NCI-H460 (cell line): ENCODE measurements at regions not wholly inside any gene's neighbourhood (a gene's known extent, or its start where the extent isn't known, plus 50 kb on each side); places are given as distances from the start of the nearest gene placed in this dataset.
"Not testable (repeated sequence)": the region's sequence is repeated elsewhere in the genome, so short reads cannot be mapped to it uniquely, and the experiment has no call there.

ENCODE experiments used
- DNase-seq: peaks from one replicate; pipeline ENCODE4 v3.0.0-alpha.2; 2016; ENCODE audit warnings: low read depth; ENCODE audit errors: extremely low read depth

DNA sequence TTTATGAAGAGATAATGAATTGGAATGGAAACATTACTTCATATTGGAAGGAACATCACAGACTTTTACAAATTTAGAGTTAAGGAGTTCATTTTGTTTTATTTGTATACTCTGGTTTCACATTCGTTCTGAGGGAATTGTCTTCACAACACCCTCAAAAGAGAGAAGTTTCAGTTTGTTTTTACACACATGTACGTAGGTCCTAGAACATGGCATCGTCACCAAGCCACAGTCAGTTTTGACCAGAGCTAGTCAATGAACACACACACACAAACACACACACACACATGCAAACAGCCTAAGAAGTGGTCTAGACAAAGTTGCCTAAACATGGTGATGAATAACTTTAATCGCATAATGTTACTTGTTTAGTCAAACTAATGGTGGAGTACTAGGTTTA is 427.9 kb upstream of the BCHE start:
- DNase-seq = no peak

DNA sequence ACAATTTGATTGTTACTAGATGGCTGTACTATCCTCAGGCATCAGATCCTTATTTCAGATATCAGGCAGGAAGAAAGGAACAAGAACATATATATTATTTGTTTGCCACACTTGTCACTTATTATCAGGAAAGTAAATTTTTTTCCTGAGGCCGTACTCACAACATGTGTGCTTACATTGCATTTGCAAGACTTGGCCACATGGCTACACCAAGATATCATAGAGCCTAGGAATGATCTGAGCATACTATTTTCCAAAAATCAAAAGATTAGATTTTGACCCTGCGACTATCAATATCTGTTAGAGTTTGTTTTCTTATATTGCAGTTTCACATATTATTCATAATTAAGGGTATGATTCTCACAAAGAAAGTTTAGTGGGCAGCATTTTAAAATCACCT is 426.2 kb upstream of the BCHE start:
- DNase-seq = no peak

DNA sequence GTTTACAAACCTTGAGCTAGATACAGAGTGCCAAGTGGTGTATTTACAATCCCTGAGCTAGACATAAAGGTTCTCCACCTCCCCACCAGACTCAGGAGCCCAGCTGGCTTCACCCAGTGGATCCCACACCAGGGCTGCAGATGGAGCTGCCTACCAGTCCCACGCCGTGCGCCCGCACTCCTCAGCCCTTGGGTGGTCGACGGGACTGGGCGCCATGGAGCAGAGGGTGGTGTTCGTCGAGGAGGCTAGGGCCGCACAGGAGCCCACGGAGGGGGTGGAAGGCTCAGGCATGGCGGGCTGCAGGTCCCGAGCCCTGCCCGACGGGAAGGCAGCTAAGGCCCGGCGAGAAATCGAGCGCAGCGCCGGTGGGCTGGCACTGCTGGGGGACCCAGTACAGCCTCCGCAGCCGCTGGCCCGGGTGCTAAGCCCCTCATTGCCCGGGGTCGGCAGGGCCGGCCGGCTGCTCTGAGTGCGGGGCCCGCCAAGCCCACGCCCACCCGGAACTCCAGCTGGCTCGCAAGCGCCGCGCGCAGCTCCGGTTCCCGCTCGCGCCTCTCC is 421.1 kb upstream of the BCHE start:
- not testable (repeated sequence) for DNase-seq

DNA sequence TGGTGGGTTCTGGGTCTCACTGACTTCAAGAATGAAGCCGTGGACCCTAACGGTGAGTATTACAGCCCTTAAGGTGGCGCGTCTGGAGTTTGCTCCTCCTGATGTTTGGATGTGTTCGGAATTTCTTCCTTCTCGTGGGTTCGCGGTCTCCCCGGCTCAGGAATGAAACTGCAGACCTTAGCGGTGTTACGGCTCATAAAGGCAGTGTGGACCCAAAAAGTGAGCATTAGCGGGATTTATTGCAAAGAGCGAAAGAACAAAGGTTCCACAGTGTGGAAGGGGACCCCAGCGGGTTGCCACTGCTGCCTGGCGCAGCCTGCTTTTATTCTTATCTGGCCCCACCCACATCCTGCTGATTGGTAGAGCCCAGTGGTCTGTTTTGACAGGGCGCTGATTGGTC is 420.5 kb upstream of the BCHE start:
- no peak for DNase-seq

DNA sequence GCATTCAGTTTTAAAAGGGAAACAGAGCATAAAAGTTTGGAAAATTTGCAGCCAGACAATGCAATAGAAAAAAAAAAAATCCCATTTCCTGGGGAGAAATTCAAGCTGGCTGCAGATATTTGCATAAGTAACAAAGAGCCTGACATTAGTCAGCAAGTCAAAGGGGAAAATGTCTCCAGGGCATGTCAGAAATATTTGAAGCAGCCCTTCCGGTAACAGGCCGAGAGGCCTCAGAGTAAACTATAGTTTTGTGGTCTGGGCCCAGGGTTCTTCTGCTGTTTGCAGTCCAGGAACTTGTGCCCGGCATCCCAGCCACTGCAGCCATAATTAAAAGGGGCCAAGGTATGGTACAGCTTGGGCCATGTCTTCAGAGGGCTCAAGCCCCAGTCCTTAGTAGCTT is 411.6 kb upstream of the BCHE start:
- DNase-seq = no peak

DNA sequence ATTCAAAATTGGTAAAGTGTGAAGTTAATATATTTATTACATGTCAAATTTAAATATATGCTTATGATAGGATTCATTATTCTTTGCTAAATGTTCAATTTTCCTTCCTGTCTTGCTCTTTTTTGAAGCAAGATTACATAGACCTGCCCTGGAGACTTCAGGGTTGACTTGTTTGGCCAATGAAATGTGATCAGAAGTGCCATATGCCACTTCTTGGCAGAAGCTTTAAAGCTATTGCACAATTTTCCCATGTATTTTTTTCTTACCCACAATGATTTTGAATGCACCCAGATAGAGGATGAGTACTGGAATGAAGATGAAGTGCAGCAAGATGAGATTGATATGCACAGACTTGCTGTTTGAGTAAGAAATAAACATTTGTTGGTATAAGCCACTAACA is 406.3 kb upstream of the BCHE start:
- no peak for DNase-seq

DNA sequence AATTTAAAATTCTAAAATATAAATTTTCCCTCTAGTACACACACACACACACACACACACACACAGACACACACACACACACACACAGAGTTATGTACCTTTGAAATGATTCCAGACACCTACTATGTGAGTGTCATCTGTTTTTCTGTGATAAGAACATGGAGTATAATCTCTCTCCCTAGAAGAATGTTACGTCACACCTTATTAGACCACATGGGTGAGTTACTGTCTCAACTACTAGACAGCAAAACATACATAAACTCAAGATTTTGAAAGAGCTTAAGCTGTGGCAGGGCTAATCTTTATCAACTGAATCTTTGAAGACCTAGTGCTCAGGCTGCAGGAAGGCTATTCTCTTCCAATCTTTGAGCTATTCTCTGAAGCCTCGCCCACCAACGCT is 385.9 kb upstream of the BCHE start:
- DNase-seq = no peak

DNA sequence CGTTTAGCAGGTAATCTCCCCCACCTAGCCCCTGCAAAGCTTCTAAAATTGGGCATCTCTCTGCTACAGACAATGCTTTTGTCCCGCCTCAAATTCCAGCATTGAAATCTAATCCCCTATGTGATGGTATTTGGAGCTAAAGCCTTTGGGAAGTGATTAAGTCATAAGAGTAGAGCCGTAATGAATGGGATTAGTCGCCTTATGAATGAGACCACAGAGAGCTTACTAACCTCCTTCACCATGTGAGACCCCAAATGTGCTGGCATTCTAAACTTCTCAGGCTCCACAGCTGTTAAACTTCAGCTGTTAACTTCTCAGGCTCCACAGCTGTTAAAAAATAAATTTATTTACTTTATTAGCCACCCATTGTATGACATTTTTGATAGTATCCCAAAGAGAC is 374.2 kb upstream of the BCHE start:
- DNase-seq = no peak

DNA sequence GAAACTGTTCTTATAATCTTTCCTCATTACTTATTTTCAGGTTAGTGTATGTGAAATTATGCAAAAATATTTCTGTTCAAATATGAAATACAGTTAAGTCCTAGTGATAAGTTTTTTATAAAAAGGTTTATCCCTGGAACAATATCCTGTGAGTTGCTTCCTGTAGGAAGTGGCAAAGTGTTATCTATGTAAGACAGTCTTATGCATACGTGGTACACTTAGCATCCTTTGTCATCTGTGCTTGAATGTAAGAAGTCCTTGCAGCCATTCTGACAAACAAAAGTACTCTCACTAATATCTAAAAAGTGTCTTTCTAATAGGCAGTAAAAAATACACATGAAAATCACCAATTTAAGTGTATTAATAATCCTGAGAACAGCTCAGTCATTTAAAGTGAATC is 372.5 kb upstream of the BCHE start:
- DNase-seq = no peak

DNA sequence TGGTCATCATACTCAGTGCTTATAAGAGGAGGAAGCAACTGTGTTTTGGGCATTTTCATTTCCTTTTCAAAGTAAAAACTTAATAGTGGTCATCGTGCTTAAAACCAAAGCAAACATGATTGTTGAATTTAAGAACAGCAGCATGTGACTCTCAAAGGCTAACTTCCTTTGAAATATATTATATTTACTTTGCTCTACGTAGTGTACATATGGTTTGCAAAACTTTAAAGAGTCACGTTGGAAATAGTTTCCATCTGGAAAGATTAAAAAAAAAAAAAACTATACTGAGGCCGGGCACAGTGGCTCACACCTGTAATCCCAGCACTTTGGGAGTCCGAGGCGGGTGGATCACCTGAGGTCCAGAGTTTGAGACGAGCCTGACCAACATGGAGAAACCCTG is 367.9 kb upstream of the BCHE start:
- no peak for DNase-seq

DNA sequence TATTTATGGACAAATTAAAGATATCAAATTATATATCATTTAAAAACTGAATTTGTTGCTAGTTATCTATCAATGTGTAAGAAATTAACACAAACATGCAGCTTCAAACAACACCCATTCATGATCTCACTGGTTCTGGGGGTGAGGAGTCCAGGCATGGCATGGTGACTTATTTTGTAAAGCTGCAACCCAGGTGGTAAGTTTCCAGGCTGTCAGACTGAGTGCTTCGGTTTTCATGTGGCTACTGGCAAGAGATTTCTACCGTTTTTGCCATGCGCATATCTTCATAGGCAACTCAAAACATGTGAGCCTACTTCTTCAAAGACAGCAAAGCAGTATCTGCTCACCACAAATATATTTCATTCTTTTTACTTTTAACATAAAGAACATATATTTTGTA is 364.3 kb upstream of the BCHE start:
- DNase-seq = no peak

DNA sequence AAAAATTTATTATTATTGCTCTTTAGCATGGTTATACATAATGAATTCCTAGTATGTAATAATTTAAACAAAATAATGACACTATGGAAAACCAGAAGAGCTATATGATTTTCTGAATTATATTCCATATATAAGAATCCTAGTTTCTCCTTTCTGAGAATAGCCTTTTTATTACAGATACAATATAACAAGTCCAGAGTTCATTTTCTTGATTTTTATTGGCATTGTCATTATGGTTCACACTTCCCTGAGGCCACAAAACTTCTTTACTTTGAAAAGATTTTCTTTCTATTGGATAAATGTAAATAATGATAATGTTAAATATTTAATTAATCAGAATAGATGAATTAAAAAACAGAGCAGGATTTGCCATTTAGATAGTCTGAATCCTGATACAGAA is 362.3 kb upstream of the BCHE start:
- DNase-seq = no peak

DNA sequence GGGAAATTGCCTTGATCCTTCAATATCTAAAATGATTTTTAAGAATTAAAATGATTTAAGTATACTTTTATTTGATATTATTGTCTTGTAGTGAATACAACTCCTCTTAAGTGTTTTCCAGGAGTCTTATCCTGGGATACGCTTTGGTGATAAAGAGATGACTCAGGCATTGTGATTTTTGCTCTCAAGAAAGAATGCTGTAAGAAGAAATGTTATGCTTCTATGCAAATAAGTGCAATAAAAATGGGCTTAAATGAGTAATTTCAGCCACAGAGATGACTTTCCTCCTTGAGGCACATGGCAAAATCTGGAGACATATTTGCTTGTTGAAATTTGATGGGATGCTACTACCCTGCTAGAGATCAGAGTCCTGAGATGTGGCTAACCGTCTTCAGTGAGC is 358.6 kb upstream of the BCHE start:
- DNase-seq = no peak

DNA sequence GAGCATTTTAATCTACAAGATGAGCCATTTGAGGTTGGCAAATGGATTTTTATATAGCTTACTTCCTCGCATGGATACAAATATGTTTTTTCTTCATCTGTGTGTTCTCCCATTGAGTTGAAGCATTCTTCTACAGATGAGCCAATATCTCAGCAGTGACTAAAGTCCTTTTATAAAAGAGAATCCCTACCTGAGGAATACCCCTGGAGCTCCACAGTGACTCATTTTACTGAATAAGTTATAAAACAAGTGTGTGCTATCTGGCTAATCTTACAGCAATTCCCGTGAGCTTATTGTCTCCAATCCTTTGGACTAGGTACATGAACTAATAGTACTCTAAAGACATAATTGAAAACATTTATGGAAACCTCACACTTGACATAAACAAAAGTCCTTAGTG is 354.2 kb upstream of the BCHE start:
- no peak for DNase-seq

DNA sequence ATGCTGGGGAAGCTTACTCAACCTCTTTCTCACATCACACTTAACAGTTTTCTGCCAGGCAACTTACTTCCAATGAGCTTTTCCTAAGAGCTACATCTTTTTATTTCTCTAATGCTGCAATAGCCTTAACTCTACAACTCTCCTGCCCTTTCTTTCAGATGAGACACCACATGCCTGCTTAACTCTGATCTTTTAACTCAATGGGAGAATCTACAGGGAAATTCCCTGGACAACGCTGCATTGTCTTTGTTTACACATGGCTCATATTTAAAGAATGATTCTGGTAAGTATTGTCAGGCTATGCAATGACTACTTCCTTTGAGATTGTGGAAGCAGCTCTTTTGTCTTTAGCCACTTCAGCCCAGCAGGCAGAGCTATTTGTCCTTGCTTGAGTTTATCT is 353.1 kb upstream of the BCHE start:
- no peak for DNase-seq

DNA sequence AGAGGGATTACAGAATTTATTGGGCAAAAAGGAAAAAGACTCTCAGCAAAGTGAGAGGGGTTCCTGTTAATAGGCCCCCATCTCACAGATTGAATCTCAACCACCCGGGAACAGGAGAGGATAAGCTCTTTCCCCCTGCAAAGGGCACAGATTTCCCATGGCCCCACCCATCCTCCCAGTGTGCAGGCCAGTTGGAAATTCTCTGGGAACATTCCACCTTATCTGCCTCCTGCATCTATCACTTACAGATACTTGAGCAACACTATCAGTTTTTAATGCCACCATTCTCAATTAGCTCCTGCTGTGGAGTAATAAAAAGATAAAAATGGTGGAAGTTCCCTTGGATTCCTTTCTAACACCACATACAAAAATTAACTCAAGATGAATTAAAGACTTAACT is 350.0 kb upstream of the BCHE start:
- no peak for DNase-seq

DNA sequence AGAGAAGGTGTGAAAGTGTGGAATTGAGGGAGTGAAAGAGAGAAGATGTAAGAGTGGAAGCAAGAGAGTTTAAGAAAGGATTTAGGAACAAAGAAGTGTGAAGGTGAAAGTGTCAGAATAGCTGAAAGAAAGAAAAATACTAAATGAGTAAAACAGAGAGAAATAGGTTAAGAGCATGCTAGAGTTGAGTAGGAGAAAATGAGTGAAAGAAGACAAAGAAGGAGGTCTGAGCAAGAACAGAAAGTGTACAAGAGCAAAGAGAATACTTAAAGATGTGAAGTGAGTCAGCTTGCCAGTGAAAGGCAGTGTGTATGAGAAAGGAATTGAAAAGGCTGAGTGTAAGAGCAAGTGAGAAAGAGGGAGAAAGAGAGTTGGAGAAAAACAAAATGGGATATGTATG is 348.8 kb upstream of the BCHE start:
- no peak for DNase-seq

DNA sequence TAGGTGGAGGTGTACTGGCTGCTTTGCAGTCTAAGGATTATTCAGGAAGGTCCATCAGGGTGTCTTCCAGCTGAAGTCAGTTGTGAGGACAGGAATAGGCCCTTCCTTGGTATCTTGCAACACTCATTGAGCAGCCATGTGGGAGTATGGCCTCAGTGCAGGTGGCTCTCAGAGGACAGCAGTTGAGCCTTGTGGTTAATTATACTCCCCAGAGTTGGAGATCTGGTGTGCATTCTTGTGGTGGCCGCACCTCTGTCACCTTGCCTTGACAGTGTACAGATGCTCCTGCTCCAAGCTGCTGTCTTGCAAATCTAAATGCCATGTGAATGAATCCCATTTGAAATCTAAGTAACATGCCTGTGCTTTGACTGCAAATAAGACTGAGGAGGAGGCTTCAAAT is 339.9 kb upstream of the BCHE start:
- DNase-seq = no peak

DNA sequence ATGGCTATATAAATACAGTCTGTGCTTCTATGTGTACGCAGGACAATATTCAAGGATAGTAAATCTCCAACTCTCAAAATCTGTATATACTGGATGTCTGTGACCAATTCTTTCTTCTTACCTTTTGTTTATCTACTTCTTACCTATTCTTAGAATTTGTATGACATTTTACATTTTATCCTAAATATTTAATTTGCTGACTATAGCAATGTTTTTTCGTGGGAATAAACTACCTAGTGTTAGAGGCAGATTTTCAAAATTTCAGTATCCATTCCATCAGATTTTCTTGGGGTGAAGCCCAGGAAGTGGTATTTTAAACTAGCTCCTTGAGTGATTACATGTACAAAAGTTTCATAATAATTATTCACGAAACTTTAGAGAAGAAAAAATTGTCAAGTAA is 334.5 kb upstream of the BCHE start:
- DNase-seq = no peak

DNA sequence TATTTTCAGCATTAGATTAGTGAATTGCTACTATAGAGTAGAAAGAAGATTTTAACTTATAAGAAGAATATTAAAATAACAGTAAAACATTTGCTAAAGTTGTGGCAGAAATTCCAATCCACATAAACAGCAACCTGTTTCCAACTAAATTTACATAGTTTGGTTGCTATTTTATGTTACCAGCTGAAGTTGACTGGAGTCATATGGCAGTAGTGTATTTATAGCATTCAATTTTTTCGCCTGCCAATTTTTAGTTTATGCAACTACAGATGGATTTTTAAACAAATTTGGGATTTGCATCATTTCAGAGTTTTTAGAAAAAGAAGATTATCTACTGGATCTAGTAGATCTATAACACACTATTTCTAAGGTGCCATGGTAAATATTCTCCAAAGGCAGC is 332.5 kb upstream of the BCHE start:
- DNase-seq = no peak

DNA sequence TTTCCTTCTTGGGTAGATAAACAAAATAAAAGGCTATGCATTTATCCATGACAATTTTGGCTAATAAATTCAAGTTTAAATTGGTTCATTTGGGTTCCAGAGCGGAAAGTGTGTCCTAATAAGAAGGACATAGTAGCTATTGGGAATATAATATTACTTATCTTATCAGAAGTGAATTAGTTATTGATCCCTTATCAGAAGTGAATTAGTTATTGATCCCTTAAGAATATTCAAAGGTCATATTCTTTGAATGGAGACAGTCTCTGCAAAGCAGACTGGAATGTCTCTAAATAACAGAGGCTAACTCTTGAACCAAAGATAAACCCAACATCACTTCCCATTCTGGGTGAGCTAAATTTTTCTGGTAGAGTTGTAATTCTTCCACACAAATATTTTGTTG is 290.7 kb upstream of the BCHE start:
- no peak for DNase-seq

DNA sequence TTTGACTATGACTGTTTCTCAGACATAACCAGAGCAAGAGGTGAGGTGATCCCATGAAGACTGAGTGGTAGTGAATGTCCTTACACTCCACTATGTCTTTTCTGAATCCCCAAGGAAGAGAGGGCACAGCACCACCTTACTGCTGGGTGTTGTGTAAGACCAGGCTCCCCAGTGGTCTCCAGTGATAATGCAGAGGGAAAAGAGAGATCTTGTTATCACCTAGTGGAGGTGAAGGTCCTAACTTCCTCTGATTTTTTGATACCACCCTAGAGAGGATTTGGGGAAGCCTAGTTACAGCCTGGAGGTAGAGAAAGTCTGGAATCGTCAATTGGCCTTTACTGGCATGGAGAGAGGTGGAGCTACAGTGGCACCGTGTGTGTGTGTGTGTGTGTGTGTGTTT is 288.0 kb upstream of the BCHE start:
- DNase-seq = no peak

DNA sequence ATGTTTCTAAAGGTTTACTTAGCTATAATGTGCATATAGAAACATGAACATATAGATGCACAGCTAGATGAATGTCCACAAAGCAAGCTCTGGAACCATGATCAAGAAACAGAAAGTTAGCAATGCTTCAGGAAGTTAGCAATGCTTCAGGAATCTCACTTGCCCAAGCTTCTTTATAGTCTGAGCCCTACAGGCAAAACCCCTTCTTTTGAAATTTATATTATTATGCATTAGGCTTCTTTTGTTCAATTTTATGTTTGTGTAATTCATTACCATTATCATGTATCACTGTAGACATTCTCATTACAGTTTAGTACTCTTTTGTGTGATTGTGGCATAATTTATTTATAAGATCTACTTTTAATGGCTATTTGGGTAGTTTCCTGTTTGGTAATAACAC is 286.4 kb upstream of the BCHE start:
- DNase-seq = no peak

DNA sequence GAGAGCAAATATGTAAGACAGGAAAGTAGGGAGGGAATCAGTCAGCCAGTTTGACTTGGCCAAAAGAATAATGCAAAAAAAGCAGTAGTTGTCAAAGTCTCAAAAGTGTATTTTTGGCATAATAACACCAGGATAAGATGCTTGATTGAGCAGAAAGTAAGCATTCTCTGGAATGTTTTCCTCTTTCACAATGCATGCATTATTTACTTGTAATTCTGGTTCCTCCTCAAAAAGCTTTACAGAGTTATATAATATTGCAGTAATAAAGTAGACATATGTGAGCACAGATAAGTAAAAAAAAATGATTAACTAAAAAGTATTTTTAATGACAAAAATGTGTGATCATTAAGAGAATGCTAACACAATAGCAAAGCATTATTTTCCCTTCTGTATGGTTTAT is 285.9 kb upstream of the BCHE start:
- no peak for DNase-seq
